DND-41 (cell line): ENCODE measurements at regions not wholly inside any gene's neighbourhood (a gene's known extent, or its start where the extent isn't known, plus 50 kb on each side); places are given as distances from the start of the nearest gene placed in this dataset.
"Not testable (repeated sequence)": the region's sequence is repeated elsewhere in the genome, so short reads cannot be mapped to it uniquely, and the experiment has no call there.

Experiments
- ATAC-seq: fragments of 200-7000 bp; cut with Tn5 transposase; 3 replicates; pipeline ENCODE4 v1.9.1; 2021; ENCODE audit warnings: low read depth; ENCODE audit not compliant: insufficient read depth
- DNase-seq: peaks from one replicate; pipeline ENCODE4 v3.0.0-alpha.2; 2020
- H2AFZ ChIP-seq: 2 replicates; pipeline ENCODE4 v1.6.0; 2012; ENCODE audit warnings: low read depth, low read length
- H3K27ac ChIP-seq: 2 replicates; pipeline ENCODE4 v1.5.1; 2012; ENCODE audit warnings: low read length, inconsistent platforms
- H3K27me3 ChIP-seq: fragments of 200-600 bp; sonication (generic); 2 replicates; pipeline ENCODE4 v1.6.0; 2012; ENCODE audit warnings: low read length, mild to moderate bottlenecking, inconsistent platforms; ENCODE audit not compliant: insufficient read depth, poor library complexity
- H3K36me3 ChIP-seq: 2 replicates; pipeline ENCODE4 v1.5.1; 2012; ENCODE audit warnings: low read length, inconsistent platforms; ENCODE audit not compliant: insufficient read depth
- H3K4me1 ChIP-seq: 2 replicates; pipeline ENCODE4 v1.5.1; 2012; ENCODE audit warnings: mild to moderate bottlenecking, low read length; ENCODE audit not compliant: insufficient read depth
- H3K4me2 ChIP-seq: 2 replicates; pipeline ENCODE4 v1.6.0; 2012; ENCODE audit warnings: mild to moderate bottlenecking, moderate library complexity, low read length, inconsistent platforms; ENCODE audit not compliant: insufficient read depth
- H3K4me3 ChIP-seq, 2 experiments: fragments of 200-600 bp in 1 of 2; shearing (Covaris generic) in 1 of 2; 2 replicates each; pipeline ENCODE4 v1.5.1; 2012 to 2016; ENCODE audit warnings: inconsistent platforms in 2 of 2, low read length in 2 of 2, mild to moderate bottlenecking in 2 of 2, low read depth in 1 of 2, moderate library complexity in 1 of 2
- H3K79me2 ChIP-seq: 2 replicates; pipeline ENCODE4 v1.6.0; 2012; ENCODE audit warnings: low read length, inconsistent platforms; ENCODE audit not compliant: insufficient read depth
- H3K9ac ChIP-seq: 2 replicates; pipeline ENCODE4 v1.6.0; 2012; ENCODE audit warnings: low read depth, mild to moderate bottlenecking, inconsistent platforms, low read length, moderate library complexity
- H3K9me3 ChIP-seq: 2 replicates; pipeline ENCODE4 v1.5.1; 2012; ENCODE audit warnings: low read length, moderate library complexity, mild to moderate bottlenecking, inconsistent platforms; ENCODE audit not compliant: insufficient read depth, severe bottlenecking
- H4K20me1 ChIP-seq: 2 replicates; pipeline ENCODE4 v1.6.0; 2012; ENCODE audit warnings: low read length; ENCODE audit not compliant: insufficient read depth
- EZH2 ChIP-seq: IDR thresholded peaks from 3 replicates; pipeline ENCODE4 v1.6.1; 2012; ENCODE audit warnings: borderline replicate concordance, low read depth, mild to moderate bottlenecking, moderate library complexity, low read length, inconsistent platforms; ENCODE audit not compliant: severe bottlenecking
- TF ChIP-seq, protein P1 (sequence below): IDR thresholded peaks from 2 replicates; pipeline ENCODE4 v1.5.1; 2012; ENCODE audit warnings: borderline replicate concordance, low read length, moderate library complexity, mild to moderate bottlenecking; ENCODE audit not compliant: poor library complexity, severe bottlenecking; ENCODE audit errors: extremely low read depth

GRCh38 chr7:32691965-32692815 lies 196.9 kb downstream of the AVL9 start:
- H3K79me2 ChIP-seq, H3K4me1 ChIP-seq, H4K20me1 ChIP-seq, H3K27ac ChIP-seq, H3K27me3 ChIP-seq, H3K9ac ChIP-seq, H3K36me3 ChIP-seq, H3K4me3 ChIP-seq, H3K9me3 ChIP-seq: not testable (repeated sequence)
- Histone ChIP-seq H3K4me2 (peak overlapping the region; percentile 44; the same call in 1 of the 2 replicates), H2AFZ (peak overlapping the region; percentile 36)
- DNase-seq: peak; percentile 19
- TF ChIP-seq, protein P1, sequence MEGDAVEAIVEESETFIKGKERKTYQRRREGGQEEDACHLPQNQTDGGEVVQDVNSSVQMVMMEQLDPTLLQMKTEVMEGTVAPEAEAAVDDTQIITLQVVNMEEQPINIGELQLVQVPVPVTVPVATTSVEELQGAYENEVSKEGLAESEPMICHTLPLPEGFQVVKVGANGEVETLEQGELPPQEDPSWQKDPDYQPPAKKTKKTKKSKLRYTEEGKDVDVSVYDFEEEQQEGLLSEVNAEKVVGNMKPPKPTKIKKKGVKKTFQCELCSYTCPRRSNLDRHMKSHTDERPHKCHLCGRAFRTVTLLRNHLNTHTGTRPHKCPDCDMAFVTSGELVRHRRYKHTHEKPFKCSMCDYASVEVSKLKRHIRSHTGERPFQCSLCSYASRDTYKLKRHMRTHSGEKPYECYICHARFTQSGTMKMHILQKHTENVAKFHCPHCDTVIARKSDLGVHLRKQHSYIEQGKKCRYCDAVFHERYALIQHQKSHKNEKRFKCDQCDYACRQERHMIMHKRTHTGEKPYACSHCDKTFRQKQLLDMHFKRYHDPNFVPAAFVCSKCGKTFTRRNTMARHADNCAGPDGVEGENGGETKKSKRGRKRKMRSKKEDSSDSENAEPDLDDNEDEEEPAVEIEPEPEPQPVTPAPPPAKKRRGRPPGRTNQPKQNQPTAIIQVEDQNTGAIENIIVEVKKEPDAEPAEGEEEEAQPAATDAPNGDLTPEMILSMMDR: peak; percentile 39
- peak; percentile 72 for ATAC-seq

DNA sequence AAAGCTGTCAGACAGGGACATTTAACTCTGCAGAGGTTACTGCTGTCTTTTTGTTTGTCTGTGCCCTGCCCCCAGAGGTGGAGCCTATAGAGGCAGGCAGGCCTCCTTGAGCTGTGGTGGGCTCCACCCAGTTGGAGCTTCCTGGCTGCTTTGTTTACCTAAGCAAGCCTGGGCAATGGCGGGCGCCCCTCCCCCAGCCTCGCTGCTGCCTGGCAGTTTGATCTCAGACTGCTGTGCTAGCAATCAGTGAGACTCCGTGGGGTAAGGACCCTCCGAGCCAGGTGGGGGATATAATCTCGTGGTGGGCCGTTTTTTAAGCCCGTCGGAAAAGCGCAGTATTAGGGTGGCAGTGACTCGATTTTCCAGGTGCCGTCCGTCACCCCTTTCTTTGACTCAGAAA lies 192.8 kb downstream of the AVL9 start:
- not testable (repeated sequence) for ATAC-seq, H4K20me1 ChIP-seq, H3K9me3 ChIP-seq, H3K9ac ChIP-seq, H3K4me1 ChIP-seq, H2AFZ ChIP-seq, H3K27ac ChIP-seq, H3K36me3 ChIP-seq, H3K4me3 ChIP-seq, H3K27me3 ChIP-seq, H3K4me2 ChIP-seq, H3K79me2 ChIP-seq
- DNase-seq: peak; percentile 12

DNA sequence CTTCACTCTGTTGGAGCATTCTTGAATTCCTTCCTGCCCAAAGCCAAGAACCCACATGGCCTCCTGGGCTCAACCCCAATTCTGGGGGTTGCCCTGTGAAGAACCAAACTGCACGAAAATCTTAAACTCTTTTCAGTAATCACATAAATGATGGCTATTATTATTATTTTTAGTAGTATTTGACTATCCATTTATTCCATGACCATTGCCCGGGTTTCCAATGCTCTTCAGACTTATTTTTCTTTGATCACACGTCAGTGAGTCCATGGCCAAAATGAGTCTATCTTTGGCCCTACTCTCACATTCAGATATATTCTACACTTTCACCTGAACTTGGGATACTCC lies 185.9 kb downstream of the AVL9 start:
- no peaks in the 10 kb centered on the region for H3K27me3 ChIP-seq
- TF ChIP-seq, protein P1: no peak
- TF ChIP-seq EZH2: no peak
- H3K4me3 ChIP-seq: no peak overlapping the region
- no peak overlapping the region for H3K27ac ChIP-seq
- H4K20me1 ChIP-seq: no peaks in the 10 kb centered on the region
- H3K36me3 ChIP-seq: no peaks in the 10 kb centered on the region
- H3K4me2 ChIP-seq: no peak overlapping the region
- ATAC-seq: no peak
- no peaks in the 10 kb centered on the region for H3K79me2 ChIP-seq
- no peak overlapping the region for H2AFZ ChIP-seq
- no peaks in the 10 kb centered on the region for H3K9me3 ChIP-seq
- no peaks in the 10 kb centered on the region for H3K4me1 ChIP-seq
- no peak for DNase-seq
- H3K9ac ChIP-seq: no peak overlapping the region

DNA sequence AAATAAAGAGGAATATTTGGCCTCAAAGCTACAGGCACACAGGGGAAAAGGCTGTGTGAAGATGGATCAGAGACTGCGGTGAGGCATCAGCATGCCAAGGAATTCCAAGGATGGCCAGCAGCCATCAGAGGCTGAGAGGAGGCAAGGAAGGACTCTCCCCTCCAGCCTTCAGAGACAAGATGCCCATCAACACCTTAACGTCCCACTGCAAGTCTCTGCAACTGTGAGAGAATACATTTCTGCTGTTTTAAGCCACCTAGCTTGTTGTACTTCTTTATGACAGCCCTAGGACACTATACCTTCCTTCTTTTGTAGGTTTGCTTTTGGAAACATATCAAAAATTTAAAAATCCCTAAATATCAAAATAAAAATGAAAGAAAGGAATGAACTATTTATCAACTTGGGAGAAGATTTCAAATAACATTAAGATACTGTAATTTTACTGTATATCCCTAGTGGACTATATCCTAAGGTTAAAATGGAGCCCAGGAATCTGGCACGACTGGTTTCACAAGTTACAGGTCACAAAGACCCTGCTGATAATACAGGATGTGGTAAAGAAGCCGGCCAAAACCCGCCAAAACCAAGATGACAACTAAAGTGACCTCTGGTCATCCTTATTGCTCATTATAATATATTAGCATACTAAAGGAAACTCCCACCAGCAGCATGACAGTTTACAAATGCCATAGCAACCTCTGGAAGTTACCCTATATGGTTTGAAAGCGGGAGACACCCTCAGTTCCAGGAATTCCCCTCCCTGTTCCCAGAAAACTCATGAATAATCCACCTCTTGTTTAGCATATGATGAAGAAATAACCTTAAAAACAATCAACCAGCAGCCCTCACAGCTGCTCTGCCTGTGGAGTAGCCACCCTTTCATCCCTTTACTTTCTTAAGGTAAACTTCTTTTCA lies 185.2 kb downstream of the AVL9 start:
- Histone ChIP-seq H3K79me2 (no peaks in the 10 kb centered on the region), H3K27ac (no peak overlapping the region), H3K27me3 (no peaks in the 10 kb centered on the region), H2AFZ (no peak overlapping the region), H3K4me1 (no peaks in the 10 kb centered on the region), H3K9ac (no peak overlapping the region), H4K20me1 (no peaks in the 10 kb centered on the region), H3K36me3 (no peaks in the 10 kb centered on the region), H3K4me3 (no peak overlapping the region), H3K4me2 (no peak overlapping the region), H3K9me3 (no peaks in the 10 kb centered on the region)
- ATAC-seq (no peak), DNase-seq (no peak)
- TF ChIP-seq, protein P1: no peak
- no peak for TF ChIP-seq EZH2
